ENCODE measurements at regions not wholly inside any gene's neighbourhood (a gene's known extent, or its start where the extent isn't known, plus 50 kb on each side); places are given as distances from the start of the nearest gene placed in this dataset.

DNA sequence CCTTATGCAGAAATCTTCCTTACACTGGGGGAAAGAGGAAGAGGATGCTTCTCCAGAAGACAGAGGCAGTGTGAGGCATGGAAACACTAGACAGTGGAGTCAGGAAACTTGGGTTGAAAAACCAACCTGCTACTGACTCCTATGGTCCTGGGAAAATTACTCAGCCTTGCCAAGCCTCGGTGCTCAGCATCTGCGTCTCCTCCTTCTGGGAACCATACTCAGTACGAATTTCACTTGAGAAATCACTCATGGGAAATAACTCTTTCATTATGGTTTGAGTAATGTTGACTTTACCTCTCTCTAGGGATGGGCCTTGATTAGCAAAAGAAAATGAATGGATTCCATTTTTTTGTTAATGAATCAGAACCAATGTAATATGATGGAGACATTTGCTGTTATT, 96.5 kb downstream of the KCNE4 start:
- DNase-seq (ENCODE audit: low spot score) (no peak), ATAC-seq (no peak)
- ChIA-PET CTCF (no interaction called here), POLR2A (no interaction called here)
- no peaks in the 10 kb centered on the region for H3K4me1 Mint-ChIP-seq
- no peak overlapping the region for H3K27ac Mint-ChIP-seq
- peaks cover 9% of the 10 kb centered on the region for H3K9me3 Mint-ChIP-seq
- H3K27me3 Mint-ChIP-seq (ENCODE audit: low read depth): no peaks in the 10 kb centered on the region; the same call in 1 of the 2 replicates
- H3K4me3 Mint-ChIP-seq: no peak overlapping the region
- H3K36me3 Mint-ChIP-seq: no peaks in the 10 kb centered on the region
- no peak for TF ChIP-seq NR2C2 (CRISPR knock-in tag; IDR thresholded peaks at IDR 0.05)
- no peak for TF ChIP-seq FOXJ3 (CRISPR knock-in tag; IDR thresholded peaks at IDR 0.05; ENCODE audit: borderline replicate concordance)
- no peak for TF ChIP-seq RELA (CRISPR knock-in tag; IDR thresholded peaks at IDR 0.05; ENCODE audit: borderline replicate concordance)
- TF ChIP-seq, protein P1, sequence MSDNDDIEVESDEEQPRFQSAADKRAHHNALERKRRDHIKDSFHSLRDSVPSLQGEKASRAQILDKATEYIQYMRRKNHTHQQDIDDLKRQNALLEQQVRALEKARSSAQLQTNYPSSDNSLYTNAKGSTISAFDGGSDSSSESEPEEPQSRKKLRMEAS (CRISPR knock-in tag; IDR thresholded peaks at IDR 0.05): no peak
- no peak for TF ChIP-seq GABPB1 (CRISPR knock-in tag; IDR thresholded peaks at IDR 0.05)
- TF ChIP-seq ZNF423 (CRISPR knock-in tag; IDR thresholded peaks at IDR 0.05): no peak
- TF ChIP-seq, protein P2, sequence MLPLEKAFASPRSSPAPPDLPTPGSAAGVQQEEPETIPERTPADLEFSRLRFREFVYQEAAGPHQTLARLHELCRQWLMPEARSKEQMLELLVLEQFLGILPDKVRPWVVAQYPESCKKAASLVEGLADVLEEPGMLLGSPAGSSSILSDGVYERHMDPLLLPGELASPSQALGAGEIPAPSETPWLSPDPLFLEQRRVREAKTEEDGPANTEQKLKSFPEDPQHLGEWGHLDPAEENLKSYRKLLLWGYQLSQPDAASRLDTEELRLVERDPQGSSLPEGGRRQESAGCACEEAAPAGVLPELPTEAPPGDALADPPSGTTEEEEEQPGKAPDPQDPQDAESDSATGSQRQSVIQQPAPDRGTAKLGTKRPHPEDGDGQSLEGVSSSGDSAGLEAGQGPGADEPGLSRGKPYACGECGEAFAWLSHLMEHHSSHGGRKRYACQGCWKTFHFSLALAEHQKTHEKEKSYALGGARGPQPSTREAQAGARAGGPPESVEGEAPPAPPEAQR (CRISPR knock-in tag; IDR thresholded peaks at IDR 0.05): no peak
- TF ChIP-seq ZNF138 (CRISPR knock-in tag; conservative IDR thresholded peaks at IDR 0.05): no peak
- TF ChIP-seq, protein P3, sequence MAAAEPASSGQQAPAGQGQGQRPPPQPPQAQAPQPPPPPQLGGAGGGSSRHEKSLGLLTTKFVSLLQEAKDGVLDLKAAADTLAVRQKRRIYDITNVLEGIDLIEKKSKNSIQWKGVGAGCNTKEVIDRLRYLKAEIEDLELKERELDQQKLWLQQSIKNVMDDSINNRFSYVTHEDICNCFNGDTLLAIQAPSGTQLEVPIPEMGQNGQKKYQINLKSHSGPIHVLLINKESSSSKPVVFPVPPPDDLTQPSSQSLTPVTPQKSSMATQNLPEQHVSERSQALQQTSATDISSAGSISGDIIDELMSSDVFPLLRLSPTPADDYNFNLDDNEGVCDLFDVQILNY (CRISPR knock-in tag; IDR thresholded peaks at IDR 0.05): no peak
- TF ChIP-seq CREB1 (CRISPR knock-in tag; IDR thresholded peaks at IDR 0.05): no peak
- TF ChIP-seq, protein P4, sequence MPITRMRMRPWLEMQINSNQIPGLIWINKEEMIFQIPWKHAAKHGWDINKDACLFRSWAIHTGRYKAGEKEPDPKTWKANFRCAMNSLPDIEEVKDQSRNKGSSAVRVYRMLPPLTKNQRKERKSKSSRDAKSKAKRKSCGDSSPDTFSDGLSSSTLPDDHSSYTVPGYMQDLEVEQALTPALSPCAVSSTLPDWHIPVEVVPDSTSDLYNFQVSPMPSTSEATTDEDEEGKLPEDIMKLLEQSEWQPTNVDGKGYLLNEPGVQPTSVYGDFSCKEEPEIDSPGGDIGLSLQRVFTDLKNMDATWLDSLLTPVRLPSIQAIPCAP (CRISPR knock-in tag; IDR thresholded peaks at IDR 0.05): no peak
- TF ChIP-seq ZNF219 (CRISPR knock-in tag; IDR thresholded peaks at IDR 0.05; ENCODE audit: borderline replicate concordance): no peak
- TF ChIP-seq ETV6 (CRISPR knock-in tag; IDR thresholded peaks at IDR 0.05): no peak
- no peak for TF ChIP-seq OVOL2 (CRISPR knock-in tag; IDR thresholded peaks at IDR 0.05; ENCODE audit: borderline replicate concordance)
- TF ChIP-seq, protein P5, sequence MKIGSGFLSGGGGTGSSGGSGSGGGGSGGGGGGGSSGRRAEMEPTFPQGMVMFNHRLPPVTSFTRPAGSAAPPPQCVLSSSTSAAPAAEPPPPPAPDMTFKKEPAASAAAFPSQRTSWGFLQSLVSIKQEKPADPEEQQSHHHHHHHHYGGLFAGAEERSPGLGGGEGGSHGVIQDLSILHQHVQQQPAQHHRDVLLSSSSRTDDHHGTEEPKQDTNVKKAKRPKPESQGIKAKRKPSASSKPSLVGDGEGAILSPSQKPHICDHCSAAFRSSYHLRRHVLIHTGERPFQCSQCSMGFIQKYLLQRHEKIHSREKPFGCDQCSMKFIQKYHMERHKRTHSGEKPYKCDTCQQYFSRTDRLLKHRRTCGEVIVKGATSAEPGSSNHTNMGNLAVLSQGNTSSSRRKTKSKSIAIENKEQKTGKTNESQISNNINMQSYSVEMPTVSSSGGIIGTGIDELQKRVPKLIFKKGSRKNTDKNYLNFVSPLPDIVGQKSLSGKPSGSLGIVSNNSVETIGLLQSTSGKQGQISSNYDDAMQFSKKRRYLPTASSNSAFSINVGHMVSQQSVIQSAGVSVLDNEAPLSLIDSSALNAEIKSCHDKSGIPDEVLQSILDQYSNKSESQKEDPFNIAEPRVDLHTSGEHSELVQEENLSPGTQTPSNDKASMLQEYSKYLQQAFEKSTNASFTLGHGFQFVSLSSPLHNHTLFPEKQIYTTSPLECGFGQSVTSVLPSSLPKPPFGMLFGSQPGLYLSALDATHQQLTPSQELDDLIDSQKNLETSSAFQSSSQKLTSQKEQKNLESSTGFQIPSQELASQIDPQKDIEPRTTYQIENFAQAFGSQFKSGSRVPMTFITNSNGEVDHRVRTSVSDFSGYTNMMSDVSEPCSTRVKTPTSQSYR (CRISPR knock-in tag; IDR thresholded peaks at IDR 0.05): no peak
- TF ChIP-seq, protein P6, sequence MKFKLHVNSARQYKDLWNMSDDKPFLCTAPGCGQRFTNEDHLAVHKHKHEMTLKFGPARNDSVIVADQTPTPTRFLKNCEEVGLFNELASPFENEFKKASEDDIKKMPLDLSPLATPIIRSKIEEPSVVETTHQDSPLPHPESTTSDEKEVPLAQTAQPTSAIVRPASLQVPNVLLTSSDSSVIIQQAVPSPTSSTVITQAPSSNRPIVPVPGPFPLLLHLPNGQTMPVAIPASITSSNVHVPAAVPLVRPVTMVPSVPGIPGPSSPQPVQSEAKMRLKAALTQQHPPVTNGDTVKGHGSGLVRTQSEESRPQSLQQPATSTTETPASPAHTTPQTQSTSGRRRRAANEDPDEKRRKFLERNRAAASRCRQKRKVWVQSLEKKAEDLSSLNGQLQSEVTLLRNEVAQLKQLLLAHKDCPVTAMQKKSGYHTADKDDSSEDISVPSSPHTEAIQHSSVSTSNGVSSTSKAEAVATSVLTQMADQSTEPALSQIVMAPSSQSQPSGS (CRISPR knock-in tag; IDR thresholded peaks at IDR 0.05; ENCODE audit: borderline replicate concordance, low read depth): no peak

DNA sequence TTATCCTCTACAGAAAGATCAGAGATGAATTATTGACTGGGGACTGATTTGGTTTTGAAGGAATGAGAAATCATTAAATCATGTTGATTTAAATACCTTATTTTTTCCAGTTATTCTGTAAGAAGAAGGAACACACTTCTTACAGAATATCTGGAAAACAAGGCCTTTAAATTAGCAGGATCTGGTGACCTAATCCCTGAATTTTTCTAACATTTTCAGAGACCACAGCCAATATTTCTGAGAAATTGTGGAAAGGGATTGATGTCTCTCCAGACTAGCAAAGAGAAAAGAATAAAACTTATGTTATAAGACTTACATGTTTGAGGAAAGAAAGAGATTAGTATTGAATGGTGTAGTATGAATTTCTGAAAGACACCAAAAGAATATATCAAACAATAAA, 104.0 kb downstream of the KCNE4 start:
- Mint-ChIP-seq H3K27me3 (ENCODE audit: low read depth) (no peaks in the 10 kb centered on the region), H3K4me3 (no peak overlapping the region), H3K27ac (no peak overlapping the region), H3K36me3 (no peaks in the 10 kb centered on the region), H3K9me3 (no peaks in the 10 kb centered on the region), H3K4me1 (no peaks in the 10 kb centered on the region)
- no peak for ATAC-seq
- ChIA-PET POLR2A (no interaction called here), CTCF (no interaction called here)
- DNase-seq (ENCODE audit: low spot score): no peak
- TF ChIP-seq, protein P7, sequence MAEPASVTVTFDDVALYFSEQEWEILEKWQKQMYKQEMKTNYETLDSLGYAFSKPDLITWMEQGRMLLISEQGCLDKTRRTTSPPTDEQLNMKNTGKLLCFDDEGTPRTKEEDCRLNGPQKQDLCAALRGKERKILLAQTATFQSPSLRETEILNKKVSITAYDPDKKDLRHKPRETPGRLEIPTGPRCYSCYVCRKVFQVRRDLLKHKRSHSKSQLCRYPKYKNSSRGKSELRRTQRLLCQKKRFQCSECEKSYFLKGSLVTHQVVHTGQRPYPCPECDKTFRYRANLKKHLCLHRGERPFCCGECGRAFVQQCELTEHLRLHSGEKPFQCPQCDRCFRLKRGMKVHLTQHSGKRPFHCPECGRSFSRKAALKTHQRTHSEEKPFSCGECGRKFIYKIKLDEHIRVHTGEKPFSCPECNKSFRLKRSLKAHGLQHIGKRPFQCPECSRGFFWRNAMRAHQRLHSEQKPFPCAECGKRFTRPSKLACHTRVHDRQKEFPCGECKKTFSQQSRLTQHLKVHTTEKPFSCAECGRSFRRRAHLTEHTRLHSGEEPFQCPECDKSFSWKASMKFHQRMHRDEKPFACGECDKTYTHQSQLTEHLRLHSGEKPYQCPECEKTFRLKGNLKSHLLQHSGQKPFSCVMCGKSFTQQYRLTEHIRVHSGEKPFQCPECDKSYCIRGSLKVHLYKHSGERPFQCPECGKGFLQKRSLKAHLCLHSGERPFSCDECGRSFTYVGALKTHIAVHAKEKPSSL (CRISPR knock-in tag; conservative IDR thresholded peaks at IDR 0.05): no peak
- TF ChIP-seq, protein P8, sequence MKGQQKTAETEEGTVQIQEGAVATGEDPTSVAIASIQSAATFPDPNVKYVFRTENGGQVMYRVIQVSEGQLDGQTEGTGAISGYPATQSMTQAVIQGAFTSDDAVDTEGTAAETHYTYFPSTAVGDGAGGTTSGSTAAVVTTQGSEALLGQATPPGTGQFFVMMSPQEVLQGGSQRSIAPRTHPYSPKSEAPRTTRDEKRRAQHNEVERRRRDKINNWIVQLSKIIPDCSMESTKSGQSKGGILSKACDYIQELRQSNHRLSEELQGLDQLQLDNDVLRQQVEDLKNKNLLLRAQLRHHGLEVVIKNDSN (CRISPR knock-in tag; IDR thresholded peaks at IDR 0.05): no peak
- TF ChIP-seq ZNF317 (CRISPR knock-in tag; IDR thresholded peaks at IDR 0.05; ENCODE audit: borderline replicate concordance, low read depth) (no peak), ZNF121 (CRISPR knock-in tag; IDR thresholded peaks at IDR 0.05) (no peak), GTF2I (CRISPR knock-in tag; conservative IDR thresholded peaks at IDR 0.05) (no peak), MYBL2 (CRISPR knock-in tag; IDR thresholded peaks at IDR 0.05) (no peak), RORB (CRISPR knock-in tag; IDR thresholded peaks at IDR 0.05) (no peak)
- TF ChIP-seq, protein P4 (CRISPR knock-in tag; IDR thresholded peaks at IDR 0.05): no peak
- TF ChIP-seq, protein P9, sequence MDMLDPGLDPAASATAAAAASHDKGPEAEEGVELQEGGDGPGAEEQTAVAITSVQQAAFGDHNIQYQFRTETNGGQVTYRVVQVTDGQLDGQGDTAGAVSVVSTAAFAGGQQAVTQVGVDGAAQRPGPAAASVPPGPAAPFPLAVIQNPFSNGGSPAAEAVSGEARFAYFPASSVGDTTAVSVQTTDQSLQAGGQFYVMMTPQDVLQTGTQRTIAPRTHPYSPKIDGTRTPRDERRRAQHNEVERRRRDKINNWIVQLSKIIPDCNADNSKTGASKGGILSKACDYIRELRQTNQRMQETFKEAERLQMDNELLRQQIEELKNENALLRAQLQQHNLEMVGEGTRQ (CRISPR knock-in tag; IDR thresholded peaks at IDR 0.05): no peak
